GM20431 (cell line): ENCODE measurements at regions not wholly inside any gene's neighbourhood (a gene's known extent, or its start where the extent isn't known, plus 50 kb on each side); places are given as distances from the start of the nearest gene placed in this dataset.
"Not testable (repeated sequence)": the region's sequence is repeated elsewhere in the genome, so short reads cannot be mapped to it uniquely, and the experiment has no call there.

Experiments
- in situ Hi-C: fragments of 300-500 bp; cut with MseI, MboI; formaldehyde crosslinking; loops from one replicate; pipeline ENCODE4 v1.15.0; 2020; ENCODE audit warnings: low sequenced_read_pairs; ENCODE audit not compliant: unreplicated experiment

- in situ Hi-C loops, result no loop called here
These were observed 119.7 kb downstream of the MACROH2A1 start for GRCh38 chr5:135279328-135279727.

- in situ Hi-C loops, result no loop called here
These were observed 122.9 kb downstream of the MACROH2A1 start for GRCh38 chr5:135276151-135276550.

GRCh38 chr5:135273212-135273611 is 125.8 kb downstream of the MACROH2A1 start:
- in situ Hi-C loops, result no loop called here

GRCh38 chr5:135272311-135272805 is 126.7 kb downstream of the MACROH2A1 start:
- in situ Hi-C loops, result no loop called here

- in situ Hi-C loops, result no loop called here
These were observed 127.3 kb downstream of the MACROH2A1 start for GRCh38 chr5:135271533-135272310.

GRCh38 chr5:135269931-135270421 is 129.1 kb downstream of the MACROH2A1 start:
- in situ Hi-C loops, result no loop called here

GRCh38 chr5:135269199-135269598 is 129.8 kb downstream of the MACROH2A1 start:
- in situ Hi-C loops, result no loop called here

- in situ Hi-C loops, result no loop called here
These were observed 132.1 kb downstream of the MACROH2A1 start for GRCh38 chr5:135266975-135267374.

- in situ Hi-C loops, result no loop called here
These were observed 132.8 kb downstream of the MACROH2A1 start for GRCh38 chr5:135266303-135266635.

GRCh38 chr5:135265497-135266302 is 133.3 kb downstream of the MACROH2A1 start:
- in situ Hi-C loops, result no loop called here

- in situ Hi-C loops, result no loop called here
These were observed 134.3 kb downstream of the MACROH2A1 start for GRCh38 chr5:135264451-135265440.

- in situ Hi-C loops, result no loop called here
These were observed 135.9 kb downstream of the MACROH2A1 start for GRCh38 chr5:135263022-135263668.

GRCh38 chr5:135262364-135262763 is 136.7 kb downstream of the MACROH2A1 start:
- in situ Hi-C loops, result no loop called here

- in situ Hi-C loops, result not testable (repeated sequence)
These were observed 138.9 kb downstream of the MACROH2A1 start for GRCh38 chr5:135260108-135260507.

GRCh38 chr5:135255461-135256178 is 143.4 kb downstream of the MACROH2A1 start:
- in situ Hi-C loops, result no loop called here

GRCh38 chr5:135254183-135254582 is 144.8 kb downstream of the MACROH2A1 start:
- in situ Hi-C loops, result no loop called here

- in situ Hi-C loops, result no loop called here
These were observed 145.3 kb downstream of the MACROH2A1 start for GRCh38 chr5:135253601-135254178.

- in situ Hi-C loops, result no loop called here
These were observed 147.9 kb downstream of the MACROH2A1 start for GRCh38 chr5:135251093-135251492.
